ENCODE measurements at regions not wholly inside any gene's neighbourhood (a gene's known extent, or its start where the extent isn't known, plus 50 kb on each side); places are given as distances from the start of the nearest gene placed in this dataset.

DNA sequence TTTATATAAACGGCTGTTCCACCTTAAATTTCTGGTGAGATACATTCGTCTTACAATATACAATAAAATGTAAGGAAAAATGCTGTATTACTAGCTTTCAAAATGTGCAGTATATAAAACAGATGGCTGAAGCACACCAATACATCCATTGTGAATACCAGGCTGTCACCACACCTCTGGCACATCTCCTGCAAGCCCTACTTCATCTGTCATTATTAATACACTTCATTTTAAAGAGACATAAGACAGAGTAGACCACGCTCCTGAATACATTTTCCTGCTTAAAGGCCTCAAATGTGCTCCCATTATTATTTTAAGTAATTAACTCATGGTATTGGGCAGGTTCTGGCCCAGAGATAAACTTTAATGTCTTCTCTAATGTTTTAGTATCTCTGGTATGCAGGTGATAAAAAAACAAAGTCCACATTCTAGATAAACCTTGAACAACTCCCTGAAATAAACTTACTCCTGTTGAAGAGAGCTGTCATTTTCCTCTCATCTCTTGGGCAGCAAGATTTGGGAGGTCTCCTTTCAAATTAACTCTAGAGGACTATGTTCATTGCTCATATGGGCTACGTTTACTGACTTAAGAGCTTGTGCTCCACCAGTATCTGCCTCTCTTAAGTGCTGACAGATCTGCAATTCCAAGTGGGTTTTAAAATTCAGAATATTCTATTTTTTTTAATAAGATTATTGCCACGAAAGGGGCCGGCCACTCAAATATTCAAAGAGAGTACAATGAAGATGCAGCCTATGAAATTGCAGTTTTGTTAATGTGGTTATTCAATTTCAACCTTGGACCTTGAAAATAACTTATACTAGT, 396.5 kb upstream of the SEMA3D start:
- DNase-seq (ENCODE audit: low spot score): no peak

DNA sequence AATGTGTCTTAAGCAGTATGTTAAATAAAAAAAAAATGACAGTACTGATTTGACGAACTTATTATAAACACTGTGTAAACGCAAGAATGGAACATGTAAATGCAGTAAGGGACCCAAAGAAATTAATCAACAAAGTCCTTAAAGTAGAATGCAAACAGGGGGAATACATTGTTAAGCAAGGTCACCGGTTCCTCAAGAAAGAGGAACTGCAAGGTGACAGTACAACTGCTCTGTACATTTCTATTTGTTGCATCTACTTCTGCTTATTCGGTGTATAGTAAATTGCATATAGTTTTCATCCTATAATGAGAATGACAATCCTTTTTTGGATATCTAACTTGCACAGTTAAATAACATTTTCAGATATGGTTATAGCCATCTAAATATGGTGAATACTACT, 387.0 kb upstream of the SEMA3D start:
- DNase-seq (ENCODE audit: low spot score): no peak

DNA sequence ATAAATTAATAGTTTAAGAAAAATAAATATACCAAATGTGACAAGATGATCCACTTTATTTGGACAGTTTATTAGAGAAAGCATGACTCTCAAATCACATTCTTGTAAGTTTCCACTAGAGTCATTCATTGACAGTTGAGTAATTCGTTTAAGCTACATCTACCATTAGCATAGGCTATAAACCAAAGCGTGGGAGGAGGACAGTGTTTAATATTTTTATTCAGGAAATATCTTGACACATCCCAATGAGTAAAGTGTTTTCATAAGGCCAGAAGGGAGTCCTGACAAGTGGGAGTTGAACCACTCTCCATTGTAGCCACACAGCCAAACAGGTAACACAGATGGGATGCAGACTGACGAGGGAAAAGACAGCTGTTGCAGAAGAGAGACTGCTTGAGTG, 386.5 kb upstream of the SEMA3D start:
- DNase-seq (ENCODE audit: low spot score): no peak

DNA sequence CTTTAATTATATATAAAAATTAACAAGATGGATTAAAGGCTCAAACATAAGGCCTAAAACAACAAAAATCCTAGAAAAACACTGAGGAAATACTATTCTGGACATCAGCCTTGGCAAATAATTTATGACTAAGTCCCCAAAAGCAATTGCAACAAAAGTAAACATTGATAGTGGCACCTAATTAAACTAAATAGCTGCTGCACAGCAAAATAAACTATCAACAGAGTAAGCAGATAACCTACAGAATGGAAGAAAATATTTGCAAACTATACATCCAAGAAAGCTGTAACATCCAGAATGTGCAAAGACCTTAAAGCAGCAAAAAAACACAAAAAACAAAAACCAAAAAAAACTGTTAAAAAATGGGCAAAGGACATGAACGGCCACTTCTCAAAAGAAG, 384.0 kb upstream of the SEMA3D start:
- DNase-seq (ENCODE audit: low spot score): no peak

DNA sequence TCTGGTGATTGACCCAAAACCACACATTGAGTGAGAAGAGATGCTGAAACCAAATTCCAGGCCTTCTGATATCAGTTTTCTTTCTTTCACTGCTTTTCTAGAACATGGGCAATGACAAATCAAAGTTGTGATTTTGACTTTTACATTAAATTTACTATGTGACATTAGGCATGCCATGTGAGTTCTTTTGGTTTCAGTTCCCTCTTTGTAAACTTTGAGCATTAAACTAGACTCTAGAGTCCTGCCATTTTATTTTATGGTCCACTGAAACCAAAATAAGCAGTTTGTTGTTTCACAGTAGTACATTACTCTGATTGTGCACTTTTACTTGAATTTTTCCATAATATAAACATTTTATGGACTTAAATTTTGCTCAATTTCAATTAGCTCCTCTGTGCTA, 381.1 kb upstream of the SEMA3D start:
- no peak for DNase-seq (ENCODE audit: low spot score)

DNA sequence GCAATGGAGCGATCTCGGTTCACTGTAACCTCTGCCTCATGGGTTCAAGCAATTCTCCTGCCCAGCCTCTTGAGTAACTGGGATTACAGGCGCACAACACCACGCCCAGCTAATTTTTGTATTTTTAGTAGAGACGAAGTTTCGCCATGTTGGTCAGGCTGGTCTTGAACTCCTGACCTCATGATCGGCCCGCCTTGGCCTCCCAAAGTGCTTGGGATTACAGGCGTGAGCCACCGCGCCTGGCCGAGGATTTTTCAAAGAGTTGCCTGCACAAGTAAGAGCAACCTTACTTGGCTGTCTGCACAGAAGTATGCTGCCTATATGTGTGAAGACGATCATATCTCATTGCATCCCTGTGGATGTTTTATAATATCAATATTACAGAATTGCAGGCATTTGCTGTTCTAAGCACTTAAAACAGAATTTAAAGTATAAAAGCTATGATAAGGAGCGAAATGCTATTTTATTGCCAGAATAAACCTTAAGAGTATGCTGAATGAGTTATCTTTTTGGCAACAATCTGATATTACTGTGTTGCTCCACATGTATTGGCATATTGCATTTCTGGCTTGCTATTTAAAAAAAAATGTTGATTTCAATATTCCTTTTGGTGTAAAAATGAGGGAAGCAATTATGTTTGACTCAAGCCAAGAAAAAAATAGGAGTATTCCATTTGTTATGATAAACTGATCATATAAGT, 379.4 kb upstream of the SEMA3D start:
- no peak for DNase-seq (ENCODE audit: low spot score)

DNA sequence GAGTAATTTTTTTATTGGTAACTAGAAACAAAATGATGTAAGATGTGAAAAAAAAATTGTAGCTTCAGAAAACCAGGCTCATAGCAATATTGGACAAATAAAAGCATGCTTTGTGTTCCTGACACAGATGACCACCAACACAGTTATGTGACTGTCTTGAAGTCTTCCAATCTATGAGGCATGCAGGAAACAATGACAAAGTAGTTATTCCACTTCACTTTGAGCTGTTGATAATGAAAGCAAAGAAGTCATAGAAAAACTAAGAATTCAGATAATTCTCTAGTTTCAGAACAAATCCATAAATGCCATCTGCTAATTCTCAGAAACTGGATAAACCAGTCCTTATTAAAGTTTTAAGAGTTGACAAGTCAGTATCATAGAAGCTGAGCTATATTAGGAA, 378.4 kb upstream of the SEMA3D start:
- no peak for DNase-seq (ENCODE audit: low spot score)

DNA sequence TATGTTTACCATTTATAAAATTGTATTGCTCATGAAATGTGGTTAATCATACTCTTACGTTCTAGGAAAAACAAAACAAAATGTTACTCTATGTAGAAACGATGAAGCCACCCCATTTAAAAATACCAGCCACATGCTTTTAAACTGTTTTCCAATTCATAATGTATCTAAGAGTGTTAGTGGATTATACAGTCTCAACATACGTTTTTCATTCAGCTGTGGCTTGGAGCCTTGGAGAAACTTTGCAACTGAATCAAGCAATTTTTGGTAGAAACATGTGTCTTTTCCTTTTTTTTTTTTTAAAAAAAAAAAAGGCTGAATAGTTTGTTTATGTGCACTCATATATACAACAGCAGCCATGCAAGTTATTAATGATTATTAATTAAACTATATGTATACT, 378.0 kb upstream of the SEMA3D start:
- no peak for DNase-seq (ENCODE audit: low spot score)

DNA sequence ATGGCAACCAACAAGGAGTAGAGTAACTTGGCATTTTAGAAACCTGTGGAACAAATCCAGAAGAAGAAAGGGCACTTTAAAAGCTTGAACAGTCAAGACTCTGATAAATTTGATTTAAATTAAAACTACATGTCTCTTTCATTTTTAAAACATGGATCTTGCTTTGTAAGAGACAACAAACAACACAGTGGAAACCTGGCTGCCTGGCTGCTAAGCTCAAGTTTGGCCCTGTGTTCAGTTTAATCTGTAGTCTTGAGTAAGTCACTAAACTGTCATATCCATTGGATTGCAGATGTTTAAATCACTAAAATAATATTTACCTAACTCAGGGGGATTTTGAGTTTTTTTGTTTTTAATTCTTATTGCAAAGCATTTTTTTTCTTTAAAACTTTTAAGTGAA, 374.9 kb upstream of the SEMA3D start:
- DNase-seq (ENCODE audit: low spot score): no peak

DNA sequence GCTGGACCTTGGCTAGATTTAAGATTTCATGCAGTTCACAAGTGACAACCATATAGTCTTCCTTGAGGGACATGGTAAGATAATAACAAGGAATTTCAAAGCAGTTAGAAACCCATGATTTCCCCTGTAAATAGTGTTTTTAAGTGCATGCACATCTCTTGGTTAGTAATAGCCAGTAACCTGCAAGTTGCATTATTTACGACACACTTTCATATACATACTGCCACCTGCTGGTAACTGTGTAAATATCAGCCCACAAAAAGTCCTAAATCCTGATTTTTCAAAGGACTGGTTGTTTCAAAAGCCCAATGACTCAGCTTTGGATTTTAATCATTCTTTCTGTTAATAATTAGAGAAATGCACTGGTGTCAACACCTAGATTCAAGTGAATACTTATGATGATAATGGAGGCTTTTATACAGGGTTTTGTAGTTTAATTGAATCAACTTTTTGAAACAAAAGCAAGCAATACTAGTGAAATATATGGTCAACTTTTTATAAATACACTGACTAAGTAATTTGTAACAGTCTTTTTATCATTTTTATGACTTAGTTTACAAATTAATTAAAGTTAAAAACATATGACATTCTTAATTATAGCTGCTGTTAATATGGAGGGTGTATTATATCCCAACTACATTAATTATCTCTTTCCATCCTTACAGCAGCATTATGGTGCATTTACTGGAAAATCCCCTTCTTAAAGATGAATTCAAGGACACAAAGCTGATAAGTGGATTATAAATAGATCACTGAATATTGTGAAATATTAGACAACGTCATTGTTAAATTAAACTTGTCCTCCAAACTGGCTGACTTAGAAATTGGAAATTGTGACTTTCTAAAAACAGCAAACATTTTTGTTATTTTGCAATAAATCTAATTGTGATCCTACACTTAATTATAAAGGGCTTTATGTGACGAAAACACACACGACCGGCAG, 367.7 kb upstream of the SEMA3D start:
- DNase-seq (ENCODE audit: low spot score): peak; percentile 25

DNA sequence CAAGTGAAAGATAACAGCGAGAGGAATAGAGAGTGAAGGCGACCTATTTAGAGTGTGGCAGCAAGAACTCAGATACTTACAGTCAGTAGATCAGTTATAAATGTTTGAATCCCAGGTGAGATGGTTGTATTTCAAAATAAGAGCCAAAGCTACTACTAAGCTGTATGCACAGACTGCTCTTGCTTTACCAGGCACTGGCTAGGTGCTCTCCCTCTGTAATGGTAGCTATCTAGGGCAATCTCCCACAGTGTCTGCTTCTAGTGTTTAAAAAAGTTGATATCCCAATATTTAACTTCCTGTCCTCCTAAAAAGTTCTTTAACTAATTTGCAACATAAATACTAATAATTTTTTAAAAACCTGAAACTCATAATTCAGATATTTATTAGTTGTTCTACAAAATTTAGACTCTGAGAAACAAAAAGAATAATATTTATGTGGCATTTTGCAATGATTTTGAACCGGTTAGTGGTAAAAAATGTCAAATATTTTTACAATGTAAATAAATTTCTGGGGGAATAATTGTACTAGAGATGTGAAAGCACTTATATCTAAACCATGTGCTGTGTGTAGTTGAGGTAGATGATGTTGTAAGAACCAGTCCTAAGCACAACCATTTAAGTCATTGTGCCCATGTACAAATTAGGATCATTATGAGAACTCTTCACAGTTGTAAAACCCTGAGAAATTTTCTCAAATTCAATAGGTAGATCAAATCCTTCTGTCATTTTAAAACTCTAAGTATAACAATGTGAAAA, 349.3 kb upstream of the SEMA3D start:
- DNase-seq (ENCODE audit: low spot score): no peak

DNA sequence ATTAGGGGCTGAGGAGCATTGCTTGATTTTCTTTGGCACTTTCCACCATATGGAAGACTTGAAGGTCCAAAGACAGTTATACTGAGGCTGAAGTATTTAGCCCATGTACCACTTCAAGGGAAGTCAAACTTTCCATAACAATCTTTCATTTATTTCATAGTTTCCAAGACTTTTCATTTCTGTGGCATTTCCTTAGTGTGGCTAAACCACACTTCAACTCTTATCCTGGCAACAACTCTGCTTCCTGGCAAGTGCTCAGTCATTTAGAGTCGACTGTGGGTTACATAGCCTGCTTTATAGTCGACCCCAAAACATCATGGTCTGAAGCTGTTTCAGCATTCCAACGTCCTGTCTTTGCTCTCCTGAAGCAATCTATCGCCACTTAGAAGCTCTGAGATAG, 343.0 kb upstream of the SEMA3D start:
- DNase-seq (ENCODE audit: low spot score): no peak

DNA sequence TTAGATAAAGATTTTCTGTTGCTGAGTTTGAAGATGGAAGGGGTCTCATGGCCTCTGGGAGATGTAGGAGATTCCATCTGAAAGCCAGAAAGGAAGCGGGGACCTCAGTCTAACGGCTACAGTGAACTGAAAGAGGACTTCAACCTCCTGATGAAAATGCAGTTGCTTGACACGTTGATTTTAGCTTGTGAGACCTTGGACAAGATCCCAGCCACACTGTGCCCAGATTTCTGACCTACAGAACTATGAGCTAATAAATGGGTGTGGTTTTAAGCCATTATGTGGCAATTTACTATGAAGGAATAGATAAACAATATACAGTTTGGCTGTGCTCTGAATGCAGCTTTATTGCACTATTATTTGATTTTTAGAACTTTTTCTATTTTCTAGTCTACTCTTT, 342.3 kb upstream of the SEMA3D start:
- peak; percentile 28 for DNase-seq (ENCODE audit: low spot score)

DNA sequence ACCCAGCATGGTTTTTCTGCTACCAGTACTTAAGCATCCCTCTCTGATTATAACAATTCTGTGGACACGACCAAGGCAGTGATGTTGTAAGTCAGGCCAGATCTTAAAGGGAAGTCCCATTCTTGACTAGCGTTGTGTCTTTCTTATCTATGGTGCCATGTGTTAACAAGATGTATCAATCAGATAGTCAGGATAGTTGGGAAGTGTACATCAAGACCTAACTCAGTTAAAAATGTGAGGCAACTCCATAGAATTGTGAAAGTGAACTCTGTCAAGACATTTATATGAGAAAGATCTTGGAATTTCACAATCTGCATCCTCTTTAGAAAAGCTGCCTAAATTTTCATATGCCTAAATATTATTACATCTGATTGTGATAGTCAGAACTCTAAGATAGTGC, 341.7 kb upstream of the SEMA3D start:
- DNase-seq (ENCODE audit: low spot score): no peak

DNA sequence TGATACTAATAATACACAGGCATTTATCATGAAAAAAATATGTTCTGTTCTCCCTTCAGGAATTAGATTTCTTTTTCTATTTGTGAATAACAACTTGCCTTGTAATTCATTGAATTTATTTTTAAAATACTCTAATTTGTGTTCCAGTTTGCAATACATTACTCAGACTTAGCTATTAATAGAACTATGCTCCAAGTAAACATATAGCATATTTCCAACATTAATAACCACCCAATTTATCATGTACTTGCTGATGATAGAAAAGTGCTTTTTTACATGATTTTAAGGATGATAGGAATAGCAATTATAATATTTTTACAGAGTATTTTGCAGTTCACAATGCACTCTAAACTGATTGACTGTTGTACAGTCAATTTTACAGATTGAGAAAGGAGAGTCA, 338.8 kb upstream of the SEMA3D start:
- DNase-seq (ENCODE audit: low spot score): no peak

DNA sequence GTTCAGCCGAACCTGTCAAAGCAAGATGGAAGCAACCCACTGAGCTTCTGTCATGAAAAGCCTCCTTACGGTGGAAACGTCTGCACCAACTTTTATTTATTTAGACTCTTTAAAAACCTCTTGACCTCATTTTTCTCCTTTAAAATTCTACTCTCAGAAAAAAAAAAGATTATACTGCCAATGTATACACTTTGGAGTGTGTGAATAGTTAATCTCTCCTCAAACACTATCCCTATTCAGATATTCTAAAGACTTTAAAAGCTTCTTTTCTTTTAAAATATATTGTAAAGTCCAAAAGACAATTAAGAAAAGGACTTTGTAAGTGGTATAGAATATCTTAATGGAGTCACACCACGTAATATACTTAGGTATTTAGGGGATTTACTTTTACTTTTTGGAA, 335.2 kb upstream of the SEMA3D start:
- no peak for DNase-seq (ENCODE audit: low spot score)

DNA sequence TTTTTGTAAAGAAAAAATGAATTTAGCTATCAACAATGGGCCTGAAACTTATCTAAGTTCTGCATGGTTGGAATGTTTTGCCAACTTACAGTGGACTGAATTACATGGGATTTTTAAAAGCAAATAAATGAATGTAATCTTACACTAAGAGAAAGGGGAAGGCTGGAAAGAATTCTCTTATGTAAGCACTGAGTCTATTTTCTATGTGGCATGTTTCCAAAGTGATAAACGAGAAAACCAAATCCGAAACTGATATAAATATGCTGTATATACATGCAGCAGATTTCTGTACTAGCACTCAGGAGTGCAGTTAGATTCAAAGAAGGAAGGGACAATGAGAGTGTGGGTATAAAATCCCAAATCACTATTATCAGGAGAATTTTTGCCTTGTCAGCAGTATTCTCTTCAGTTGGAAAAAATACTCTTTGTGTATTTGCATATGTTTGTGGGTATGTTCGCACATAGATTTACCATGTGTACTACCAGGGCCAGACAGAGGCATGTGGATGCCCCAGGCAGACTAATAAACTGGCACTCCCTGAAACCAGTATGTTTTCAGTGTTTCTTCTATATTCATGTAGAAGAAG, 334.3 kb upstream of the SEMA3D start:
- no peak for DNase-seq (ENCODE audit: low spot score)

DNA sequence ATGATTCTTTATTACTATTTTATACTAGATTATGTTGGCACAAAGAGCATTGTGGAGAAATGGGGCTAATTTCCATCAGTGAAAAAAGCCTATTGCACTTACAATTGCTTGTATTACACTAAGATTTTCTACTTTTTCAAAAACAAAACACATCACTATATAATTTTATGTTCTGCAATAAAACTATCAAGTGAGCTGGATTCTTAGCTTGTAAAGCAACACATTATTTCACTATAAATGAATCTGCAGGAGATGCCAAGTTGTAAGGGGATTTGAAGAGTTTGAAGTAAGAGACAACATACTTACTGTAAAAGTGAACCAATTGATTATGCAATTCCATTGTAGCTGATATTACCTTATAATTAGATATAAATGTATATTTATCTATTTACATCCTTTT, 333.3 kb upstream of the SEMA3D start:
- no peak for DNase-seq (ENCODE audit: low spot score)

DNA sequence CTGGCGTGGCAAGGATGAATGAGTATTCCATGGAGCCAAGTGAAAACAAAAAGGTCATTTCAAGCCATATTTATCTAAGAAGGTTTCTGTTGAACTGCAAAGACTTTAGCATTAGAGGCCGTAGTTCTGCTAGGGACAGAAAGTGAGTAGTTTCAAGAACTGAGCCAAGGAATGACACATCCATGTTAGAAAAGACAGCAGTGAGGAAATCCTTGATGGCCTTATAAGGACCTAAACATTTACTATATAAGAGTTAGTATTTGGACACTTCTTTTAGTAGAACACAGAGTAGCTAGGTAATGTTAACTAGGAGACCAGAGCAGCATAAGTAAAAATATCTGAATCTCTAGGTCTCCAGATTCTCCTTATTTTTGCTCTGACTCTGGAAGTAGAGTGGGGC, 329.8 kb upstream of the SEMA3D start:
- no peak for DNase-seq (ENCODE audit: low spot score)

DNA sequence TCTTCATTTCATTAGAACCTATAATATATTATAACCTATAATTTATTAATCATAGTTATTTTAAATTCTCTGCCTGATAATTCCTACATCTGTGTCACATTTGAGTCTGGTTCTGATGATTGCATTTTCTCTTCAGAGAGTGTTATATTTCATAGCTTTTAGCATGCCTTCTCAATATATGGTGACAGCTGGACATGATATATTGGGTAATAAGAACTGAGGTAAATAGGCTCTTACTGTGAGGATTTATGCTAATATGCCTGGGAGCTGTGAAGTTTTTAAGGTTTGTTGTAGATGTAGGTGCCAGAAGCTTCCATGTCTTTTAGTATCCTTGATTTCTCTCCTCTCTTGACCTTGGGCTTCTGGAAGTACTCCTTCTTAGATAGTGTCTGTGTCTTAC, 325.9 kb upstream of the SEMA3D start:
- DNase-seq (ENCODE audit: low spot score): no peak

DNA sequence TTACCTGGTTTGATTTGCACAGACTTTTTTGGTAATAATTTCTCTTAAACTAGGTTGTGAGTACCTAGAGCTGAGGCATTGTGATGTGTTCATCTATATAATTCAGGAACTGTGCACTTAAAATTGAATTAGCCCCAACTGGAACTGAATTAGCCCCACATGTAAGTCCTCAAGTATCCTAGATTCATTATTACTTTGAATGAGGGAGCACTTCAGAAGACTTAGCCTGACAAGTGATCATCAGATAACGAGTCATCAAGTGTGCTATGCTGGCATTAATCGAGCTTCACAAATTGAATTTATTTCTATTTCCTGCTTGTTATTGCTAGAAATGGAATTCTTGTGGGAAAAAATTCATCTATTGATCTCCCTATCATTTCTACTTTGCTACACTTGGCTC, 323.4 kb upstream of the SEMA3D start:
- no peak for DNase-seq (ENCODE audit: low spot score)
